BLaER1 (cell line): ENCODE measurements at regions not wholly inside any gene's neighbourhood (a gene's known extent, or its start where the extent isn't known, plus 50 kb on each side); places are given as distances from the start of the nearest gene placed in this dataset.
A peak's percentile ranks its signal among the peaks of the same experiment; 100 is the strongest.
"Not testable (repeated sequence)": the region's sequence is repeated elsewhere in the genome, so short reads cannot be mapped to it uniquely, and the experiment has no call there.

Experiments used
- H3K27ac ChIP-seq: shearing (Covaris generic); formaldehyde crosslinking; 2 replicates; pipeline ENCODE4 v1.8.1; 2022
- H3K27me3 ChIP-seq: shearing (Covaris generic); formaldehyde crosslinking; 2 replicates; pipeline ENCODE4 v1.8.1; 2022
- H3K36me3 ChIP-seq: shearing (Covaris generic); formaldehyde crosslinking; 2 replicates; pipeline ENCODE4 v1.8.1; 2022
- H3K4me1 ChIP-seq: shearing (Covaris generic); formaldehyde crosslinking; 2 replicates; pipeline ENCODE4 v1.8.1; 2022
- H3K4me2 ChIP-seq: shearing (Covaris generic); formaldehyde crosslinking; 2 replicates; pipeline ENCODE4 v1.8.1; 2022
- H3K4me3 ChIP-seq: shearing (Covaris generic); formaldehyde crosslinking; 2 replicates; pipeline ENCODE4 v1.8.1; 2022
- H3K9ac ChIP-seq: shearing (Covaris generic); formaldehyde crosslinking; 2 replicates; pipeline ENCODE4 v1.8.1; 2022
- H3K9me3 ChIP-seq: shearing (Covaris generic); formaldehyde crosslinking; 2 replicates; pipeline ENCODE4 v1.8.1; 2022
- H4K20me1 ChIP-seq: shearing (Covaris generic); formaldehyde crosslinking; 2 replicates; pipeline ENCODE4 v1.8.1; 2022
- Cebpa-rat ChIP-seq: shearing (Covaris generic); IDR thresholded peaks from 2 replicates; pipeline ENCODE4 v1.8.1; 2022

GRCh38 chr9:89690334-89690912, 85.6 kb downstream of the GADD45G start:
- H3K9ac ChIP-seq = no peak overlapping the region
- no peaks in the 10 kb centered on the region for H3K27me3 ChIP-seq
- TF ChIP-seq Cebpa-rat = no peak
- no peaks in the 10 kb centered on the region for H4K20me1 ChIP-seq
- H3K27ac ChIP-seq = no peak overlapping the region
- H3K36me3 ChIP-seq = no peaks in the 10 kb centered on the region
- H3K4me3 ChIP-seq = no peak overlapping the region
- H3K4me1 ChIP-seq = peaks cover 15% of the 10 kb centered on the region
- no peaks in the 10 kb centered on the region for H3K9me3 ChIP-seq
- no peak overlapping the region for H3K4me2 ChIP-seq

GRCh38 chr9:89695441-89695891, 90.7 kb downstream of the GADD45G start:
- TF ChIP-seq Cebpa-rat = no peak
- Histone ChIP-seq H3K27ac (no peak overlapping the region), H4K20me1 (no peaks in the 10 kb centered on the region), H3K4me3 (no peak overlapping the region), H3K36me3 (no peaks in the 10 kb centered on the region), H3K4me2 (no peak overlapping the region), H3K27me3 (no peaks in the 10 kb centered on the region), H3K4me1 (peaks cover 7% of the 10 kb centered on the region), H3K9me3 (no peaks in the 10 kb centered on the region), H3K9ac (no peak overlapping the region)

GRCh38 chr9:89695979-89696378, 91.2 kb downstream of the GADD45G start:
- H3K27me3 ChIP-seq, H3K9ac ChIP-seq, H3K4me2 ChIP-seq, H4K20me1 ChIP-seq, H3K27ac ChIP-seq, H3K9me3 ChIP-seq, H3K4me3 ChIP-seq, H3K36me3 ChIP-seq: not testable (repeated sequence)
- peaks cover 12% of the 10 kb centered on the region for H3K4me1 ChIP-seq

- Histone ChIP-seq H3K27ac (no peak overlapping the region), H3K36me3 (no peaks in the 10 kb centered on the region), H3K4me1 (peaks cover 20% of the 10 kb centered on the region), H3K27me3 (no peaks in the 10 kb centered on the region), H4K20me1 (no peaks in the 10 kb centered on the region), H3K4me2 (no peak overlapping the region), H3K9me3 (no peaks in the 10 kb centered on the region), H3K4me3 (no peak overlapping the region), H3K9ac (no peak overlapping the region)
- TF ChIP-seq Cebpa-rat = no peak
These were observed 92.0 kb downstream of the GADD45G start for GRCh38 chr9:89696780-89697179.

GRCh38 chr9:89697553-89697952, 92.7 kb downstream of the GADD45G start:
- H3K4me3 ChIP-seq = no peak overlapping the region
- no peak overlapping the region for H3K4me2 ChIP-seq
- TF ChIP-seq Cebpa-rat = no peak
- peaks cover 25% of the 10 kb centered on the region for H3K4me1 ChIP-seq
- H3K9ac ChIP-seq = no peak overlapping the region
- H3K27me3 ChIP-seq = no peaks in the 10 kb centered on the region
- H3K27ac ChIP-seq = no peak overlapping the region
- no peaks in the 10 kb centered on the region for H4K20me1 ChIP-seq
- H3K9me3 ChIP-seq = no peaks in the 10 kb centered on the region
- H3K36me3 ChIP-seq = no peaks in the 10 kb centered on the region

- no peak for TF ChIP-seq Cebpa-rat
- Histone ChIP-seq H3K9ac (no peak overlapping the region), H3K4me2 (no peak overlapping the region)
These were observed 93.7 kb downstream of the GADD45G start for GRCh38 chr9:89698411-89699005.

GRCh38 chr9:89699646-89700045, 94.8 kb downstream of the GADD45G start:
- no peaks in the 10 kb centered on the region for H4K20me1 ChIP-seq
- H3K27ac ChIP-seq = no peak overlapping the region
- no peaks in the 10 kb centered on the region for H3K27me3 ChIP-seq
- no peak overlapping the region for H3K9ac ChIP-seq
- TF ChIP-seq Cebpa-rat = no peak
- no peaks in the 10 kb centered on the region for H3K9me3 ChIP-seq
- H3K4me1 ChIP-seq = peaks cover 29% of the 10 kb centered on the region
- H3K36me3 ChIP-seq = no peaks in the 10 kb centered on the region
- no peak overlapping the region; the same call in 1 of the 2 replicates for H3K4me2 ChIP-seq
- no peak overlapping the region for H3K4me3 ChIP-seq

More at GRCh38 chr9:89698411-89699005, 93.7 kb downstream of the GADD45G start:
- H3K36me3 ChIP-seq = no peaks in the 10 kb centered on the region
- no peaks in the 10 kb centered on the region for H3K27me3 ChIP-seq
- no peak overlapping the region for H3K4me3 ChIP-seq
- no peaks in the 10 kb centered on the region for H4K20me1 ChIP-seq
- no peaks in the 10 kb centered on the region for H3K9me3 ChIP-seq
- no peak overlapping the region for H3K27ac ChIP-seq
- peaks cover 25% of the 10 kb centered on the region for H3K4me1 ChIP-seq

- no peaks in the 10 kb centered on the region for H3K27me3 ChIP-seq
- H3K4me2 ChIP-seq = peak overlapping the region; percentile 83
- peak overlapping the region; percentile 32; the same call in 1 of the 2 replicates for H3K4me3 ChIP-seq
- peak overlapping the region; percentile 68 for H3K9ac ChIP-seq
- no peaks in the 10 kb centered on the region for H3K36me3 ChIP-seq
- H4K20me1 ChIP-seq = no peaks in the 10 kb centered on the region
- TF ChIP-seq Cebpa-rat = no peak
- no peaks in the 10 kb centered on the region for H3K9me3 ChIP-seq
- peaks cover 33% of the 10 kb centered on the region for H3K4me1 ChIP-seq
- H3K27ac ChIP-seq = peak overlapping the region; percentile 74
These were observed 96.5 kb downstream of the GADD45G start for GRCh38 chr9:89701221-89701798.

- H3K9ac ChIP-seq = no peak overlapping the region
- no peak overlapping the region for H3K4me2 ChIP-seq
- TF ChIP-seq Cebpa-rat = no peak
- peaks cover 44% of the 10 kb centered on the region for H3K4me1 ChIP-seq
- H3K4me3 ChIP-seq = no peak overlapping the region
- no peaks in the 10 kb centered on the region for H3K36me3 ChIP-seq
- no peaks in the 10 kb centered on the region for H3K9me3 ChIP-seq
- no peaks in the 10 kb centered on the region for H4K20me1 ChIP-seq
- no peaks in the 10 kb centered on the region for H3K27me3 ChIP-seq
- H3K27ac ChIP-seq = no peak overlapping the region
These were observed 97.6 kb downstream of the GADD45G start for GRCh38 chr9:89702401-89702800.

- Histone ChIP-seq H3K9me3 (no peaks in the 10 kb centered on the region), H3K4me2 (no peak overlapping the region), H3K36me3 (no peaks in the 10 kb centered on the region), H3K27me3 (no peaks in the 10 kb centered on the region), H3K4me3 (no peak overlapping the region), H3K9ac (no peak overlapping the region), H4K20me1 (no peaks in the 10 kb centered on the region), H3K4me1 (peaks cover 43% of the 10 kb centered on the region), H3K27ac (no peak overlapping the region)
- no peak for TF ChIP-seq Cebpa-rat
These were observed 100.8 kb downstream of the GADD45G start for GRCh38 chr9:89705651-89706050.
